Body of pancreas (tissue), 4 donors: ENCODE measurements at regions not wholly inside any gene's neighbourhood (a gene's known extent, or its start where the extent isn't known, plus 50 kb on each side); places are given as distances from the start of the nearest gene placed in this dataset.
"Not testable (repeated sequence)": the region's sequence is repeated elsewhere in the genome, so short reads cannot be mapped to it uniquely, and the experiment has no call there.

Source experiments
- ATAC-seq: fragments of 150-250 bp; one replicate; pipeline ENCODE4 v1.9.1; 2016
- DNase-seq, 4 donors: peaks; one replicate each; pipeline ENCODE4 v3.0.0-alpha.2; 2019
- H3K27ac ChIP-seq, 4 donors: fragments of 200-600 bp; sonication (generic); 1 replicate in 3 of 4; 2 replicates in 1 of 4; pipeline versions ENCODE4 v1.5.1 to v1.6.1; 2016 to 2019; ENCODE audit warnings: mild to moderate bottlenecking in 1 of 4, mixed read lengths in 1 of 4, moderate library complexity in 1 of 4
- H3K27me3 ChIP-seq, 2 donors: fragments of 200-600 bp; sonication (generic); one replicate each; pipeline ENCODE4 v1.6.0; 2016; ENCODE audit warnings: mild to moderate bottlenecking in 1 of 2
- H3K36me3 ChIP-seq, 2 donors: fragments of 200-600 bp; sonication (generic); replicated peaks in 1 of 2; 2 replicates each; pipeline ENCODE4 v1.5.1; 2016; ENCODE audit warnings: low read depth in 2 of 2; ENCODE audit not compliant: insufficient read depth in 1 of 2
- H3K4me1 ChIP-seq: fragments of 200-600 bp; sonication (generic); one replicate; pipeline ENCODE4 v1.6.0; 2016
- H3K4me3 ChIP-seq, 2 donors: fragments of 200-600 bp; sonication (generic); 1 replicate in 1 of 2; 2 replicates in 1 of 2; pipeline ENCODE4 v1.5.1; 2016 to 2019
- H3K9me3 ChIP-seq, 3 donors: fragments of 200-600 bp; sonication (generic); 1 replicate in 2 of 3; 2 replicates in 1 of 3; pipeline ENCODE4 v1.5.1; 2016
- CTCF ChIP-seq, 7 experiments: fragments of 450-650 bp in 4 of 7; fragments of 200-600 bp in 3 of 7; sonication (generic) in 3 of 7; IDR thresholded peaks; one replicate each; pipeline ENCODE4 v1.5.1; 2016 to 2019; ENCODE audit warnings: antibody characterized with exemption in 7 of 7
- POLR2A ChIP-seq, 3 donors: fragments of 450-650 bp; IDR thresholded peaks; one replicate each; pipeline ENCODE4 v1.6.1; 2016; ENCODE audit warnings: antibody characterized with exemption in 3 of 3, mild to moderate bottlenecking in 2 of 3
- WGBS, 2 donors: methylation state at CpG; one replicate each; pipeline ENCODE4 v1.1.5; 2017; 5-methylcytosine and 5-hydroxymethylcytosine counted together
- intact Hi-C: fragments of 100-400 bp; cut with DNase I; formaldehyde crosslinking; loops from one replicate; pipeline ENCODE4 v1.15.1; 2023

GRCh38 chr5:26339576-26339975, 698.8 kb downstream of the CDH9 start:
- ATAC-seq (no peak), DNase-seq (no peak)
- intact Hi-C loops, result no loop called here
- no peak overlapping the region for H3K27ac ChIP-seq
- no peak overlapping the region for H3K4me3 ChIP-seq
- TF ChIP-seq POLR2A (IDR thresholded peaks at IDR 0.05) (no peak), CTCF (IDR thresholded peaks at IDR 0.05) (no peak)
- no peaks in the 10 kb centered on the region for H3K36me3 ChIP-seq
- WGBS, 2 donors, result 23 to 30% methylated on average over 1 of the region's 1 CpG
- H3K27me3 ChIP-seq, result no peaks in the 10 kb centered on the region
- no peaks in the 10 kb centered on the region for H3K4me1 ChIP-seq
- H3K9me3 ChIP-seq, result no peaks in the 10 kb centered on the region

GRCh38 chr5:26329562-26330189, 708.7 kb downstream of the CDH9 start:
- no peak for DNase-seq
- intact Hi-C loops, result no loop called here

GRCh38 chr5:26326153-26326759, 712.1 kb downstream of the CDH9 start:
- TF ChIP-seq CTCF (IDR thresholded peaks at IDR 0.05) (no peak), POLR2A (IDR thresholded peaks at IDR 0.05) (no peak)
- WGBS, 2 donors, result 83 to 100% methylated on average over 3 to 17 of the region's 17 CpGs
- Histone ChIP-seq H3K27ac (no peak overlapping the region), H3K27me3 (no peaks in the 10 kb centered on the region), H3K36me3 (no peaks in the 10 kb centered on the region), H3K4me1 (no peaks in the 10 kb centered on the region), H3K9me3 (no peaks in the 10 kb centered on the region), H3K4me3 (no peak overlapping the region)
- DNase-seq (no peak), ATAC-seq (no peak)
- intact Hi-C loops, result no loop called here

More at GRCh38 chr5:26329562-26330189, 708.7 kb downstream of the CDH9 start:
- no peak overlapping the region for H3K27ac ChIP-seq
- no peaks in the 10 kb centered on the region for H3K36me3 ChIP-seq
- 11 to 13% methylated on average over 4 of the region's 4 CpGs for WGBS, 2 donors
- H3K9me3 ChIP-seq, result no peaks in the 10 kb centered on the region
- TF ChIP-seq CTCF (IDR thresholded peaks at IDR 0.05), result peak in 2 of 7 experiments; percentile 13 to 15
- no peak for TF ChIP-seq POLR2A (IDR thresholded peaks at IDR 0.05)
- no peaks in the 10 kb centered on the region for H3K27me3 ChIP-seq
- no peak overlapping the region for H3K4me3 ChIP-seq
- H3K4me1 ChIP-seq, result no peaks in the 10 kb centered on the region
- no peak for ATAC-seq

GRCh38 chr5:26325432-26325831, 713.0 kb downstream of the CDH9 start:
- H3K9me3 ChIP-seq, H3K27me3 ChIP-seq, H3K4me3 ChIP-seq, intact Hi-C loops, H3K4me1 ChIP-seq, DNase-seq, H3K27ac ChIP-seq, ATAC-seq, H3K36me3 ChIP-seq: not testable (repeated sequence)
- 70 to 75% methylated on average over 11 of the region's 11 CpGs for WGBS, 2 donors

GRCh38 chr5:26324273-26324895, 714.0 kb downstream of the CDH9 start:
- H3K27me3 ChIP-seq, intact Hi-C loops, H3K4me1 ChIP-seq, H3K4me3 ChIP-seq, DNase-seq, H3K36me3 ChIP-seq, H3K9me3 ChIP-seq, ATAC-seq, H3K27ac ChIP-seq: not testable (repeated sequence)
- WGBS, 2 donors, result 88 to 96% methylated on average over 28 to 38 of the region's 41 CpGs
